Activated naive CD4-positive, alpha-beta T cell treated with anti-CD3 and anti-CD28 coated beads, Interleukin-2, amount 50 U/mL, for 24 hours (primary cell): ENCODE measurements at regions not wholly inside any gene's neighbourhood (a gene's known extent, or its start where the extent isn't known, plus 50 kb on each side); places are given as distances from the start of the nearest gene placed in this dataset.

Source experiments
- H3K27ac Mint-ChIP-seq: one replicate; pipeline ENCODE4 v1.8.0; 2021; ENCODE audit warnings: mild to moderate bottlenecking, mixed read lengths
- H3K27me3 Mint-ChIP-seq: one replicate; pipeline ENCODE4 v1.8.0; 2021; ENCODE audit warnings: mixed read lengths
- H3K36me3 Mint-ChIP-seq: one replicate; pipeline ENCODE4 v1.8.0; 2021; ENCODE audit warnings: mixed read lengths
- H3K4me1 Mint-ChIP-seq: one replicate; pipeline ENCODE4 v1.8.0; 2021; ENCODE audit warnings: mixed read lengths
- H3K4me3 Mint-ChIP-seq: one replicate; pipeline ENCODE4 v1.8.0; 2021; ENCODE audit warnings: mild to moderate bottlenecking, mixed read lengths
- H3K9me3 Mint-ChIP-seq: one replicate; pipeline ENCODE4 v1.8.0; 2021; ENCODE audit warnings: mixed read lengths

GRCh38 chr10:29837586-29837985, 202.8 kb upstream of the SVIL start:
- Mint-ChIP-seq H3K4me1 (no peaks in the 10 kb centered on the region), H3K9me3 (no peaks in the 10 kb centered on the region), H3K27me3 (no peaks in the 10 kb centered on the region), H3K36me3 (no peaks in the 10 kb centered on the region), H3K27ac (no peak overlapping the region), H3K4me3 (no peak overlapping the region)

GRCh38 chr10:29836396-29836795, 201.6 kb upstream of the SVIL start:
- Mint-ChIP-seq H3K9me3 (no peaks in the 10 kb centered on the region), H3K4me1 (no peaks in the 10 kb centered on the region), H3K27me3 (peaks cover 2% of the 10 kb centered on the region), H3K27ac (no peak overlapping the region), H3K4me3 (no peak overlapping the region), H3K36me3 (no peaks in the 10 kb centered on the region)

- H3K9me3 Mint-ChIP-seq = no peaks in the 10 kb centered on the region
- H3K36me3 Mint-ChIP-seq = no peaks in the 10 kb centered on the region
- H3K27ac Mint-ChIP-seq = no peak overlapping the region
- peaks cover 2% of the 10 kb centered on the region for H3K27me3 Mint-ChIP-seq
- no peaks in the 10 kb centered on the region for H3K4me1 Mint-ChIP-seq
- H3K4me3 Mint-ChIP-seq = no peak overlapping the region
Measured at GRCh38 chr10:29835055-29835454, 200.3 kb upstream of the SVIL start.

GRCh38 chr10:29830531-29831512, 196.1 kb upstream of the SVIL start:
- no peak overlapping the region for H3K27ac Mint-ChIP-seq
- H3K9me3 Mint-ChIP-seq = no peaks in the 10 kb centered on the region
- no peak overlapping the region for H3K4me3 Mint-ChIP-seq
- no peaks in the 10 kb centered on the region for H3K4me1 Mint-ChIP-seq
- peaks cover 2% of the 10 kb centered on the region for H3K27me3 Mint-ChIP-seq
- peaks cover 4% of the 10 kb centered on the region for H3K36me3 Mint-ChIP-seq

- H3K9me3 Mint-ChIP-seq = no peaks in the 10 kb centered on the region
- no peak overlapping the region for H3K4me3 Mint-ChIP-seq
- H3K27me3 Mint-ChIP-seq = peaks cover 2% of the 10 kb centered on the region
- no peak overlapping the region for H3K27ac Mint-ChIP-seq
- peaks cover 4% of the 10 kb centered on the region for H3K36me3 Mint-ChIP-seq
- no peaks in the 10 kb centered on the region for H3K4me1 Mint-ChIP-seq
Measured at GRCh38 chr10:29829776-29830175, 195.0 kb upstream of the SVIL start.

GRCh38 chr10:29828956-29829355, 194.2 kb upstream of the SVIL start:
- Mint-ChIP-seq H3K4me3 (no peak overlapping the region), H3K27ac (no peak overlapping the region), H3K4me1 (no peaks in the 10 kb centered on the region), H3K27me3 (peaks cover 2% of the 10 kb centered on the region), H3K9me3 (no peaks in the 10 kb centered on the region), H3K36me3 (peaks cover 4% of the 10 kb centered on the region)

GRCh38 chr10:29828440-29828894, 193.7 kb upstream of the SVIL start:
- peaks cover 4% of the 10 kb centered on the region for H3K36me3 Mint-ChIP-seq
- H3K9me3 Mint-ChIP-seq = no peaks in the 10 kb centered on the region
- no peak overlapping the region for H3K4me3 Mint-ChIP-seq
- peaks cover 2% of the 10 kb centered on the region for H3K27me3 Mint-ChIP-seq
- no peaks in the 10 kb centered on the region for H3K4me1 Mint-ChIP-seq
- H3K27ac Mint-ChIP-seq = no peak overlapping the region

GRCh38 chr10:29827512-29827911, 192.7 kb upstream of the SVIL start:
- H3K4me3 Mint-ChIP-seq = no peak overlapping the region
- no peaks in the 10 kb centered on the region for H3K4me1 Mint-ChIP-seq
- no peaks in the 10 kb centered on the region for H3K9me3 Mint-ChIP-seq
- H3K27me3 Mint-ChIP-seq = peaks cover 2% of the 10 kb centered on the region
- H3K36me3 Mint-ChIP-seq = peaks cover 4% of the 10 kb centered on the region
- H3K27ac Mint-ChIP-seq = no peak overlapping the region

GRCh38 chr10:29826801-29827450, 192.2 kb upstream of the SVIL start:
- H3K4me3 Mint-ChIP-seq = no peak overlapping the region
- peaks cover 4% of the 10 kb centered on the region for H3K36me3 Mint-ChIP-seq

GRCh38 chr10:29826221-29826620, 191.4 kb upstream of the SVIL start:
- H3K4me3 Mint-ChIP-seq = no peak overlapping the region
- H3K9me3 Mint-ChIP-seq = no peaks in the 10 kb centered on the region
- H3K36me3 Mint-ChIP-seq = peaks cover 4% of the 10 kb centered on the region
- no peak overlapping the region for H3K27ac Mint-ChIP-seq
- H3K27me3 Mint-ChIP-seq = peaks cover 2% of the 10 kb centered on the region
- no peaks in the 10 kb centered on the region for H3K4me1 Mint-ChIP-seq

More at GRCh38 chr10:29826801-29827450, 192.2 kb upstream of the SVIL start:
- peaks cover under 1% of the 10 kb centered on the region for H3K27me3 Mint-ChIP-seq
- H3K9me3 Mint-ChIP-seq = no peaks in the 10 kb centered on the region
- no peak overlapping the region for H3K27ac Mint-ChIP-seq
- H3K4me1 Mint-ChIP-seq = no peaks in the 10 kb centered on the region

- H3K4me1 Mint-ChIP-seq = no peaks in the 10 kb centered on the region
- H3K36me3 Mint-ChIP-seq = no peaks in the 10 kb centered on the region
Measured at GRCh38 chr10:29823553-29824080, 188.8 kb upstream of the SVIL start.

GRCh38 chr10:29820890-29821461, 186.2 kb upstream of the SVIL start:
- Mint-ChIP-seq H3K4me1 (no peaks in the 10 kb centered on the region), H3K9me3 (no peaks in the 10 kb centered on the region), H3K27ac (no peak overlapping the region), H3K27me3 (peaks cover 2% of the 10 kb centered on the region), H3K4me3 (no peak overlapping the region), H3K36me3 (no peaks in the 10 kb centered on the region)

More at GRCh38 chr10:29823553-29824080, 188.8 kb upstream of the SVIL start:
- H3K27ac Mint-ChIP-seq = no peak overlapping the region
- H3K9me3 Mint-ChIP-seq = no peaks in the 10 kb centered on the region
- no peak overlapping the region for H3K4me3 Mint-ChIP-seq
- peaks cover 2% of the 10 kb centered on the region for H3K27me3 Mint-ChIP-seq

- H3K4me3 Mint-ChIP-seq = no peak overlapping the region
- H3K9me3 Mint-ChIP-seq = no peaks in the 10 kb centered on the region
- peaks cover 2% of the 10 kb centered on the region for H3K27me3 Mint-ChIP-seq
- peaks cover 5% of the 10 kb centered on the region for H3K4me1 Mint-ChIP-seq
- no peaks in the 10 kb centered on the region for H3K36me3 Mint-ChIP-seq
- H3K27ac Mint-ChIP-seq = no peak overlapping the region
Measured at GRCh38 chr10:29816801-29817558, 182.2 kb upstream of the SVIL start.

- H3K36me3 Mint-ChIP-seq = no peaks in the 10 kb centered on the region
- peaks cover 12% of the 10 kb centered on the region for H3K4me1 Mint-ChIP-seq
- H3K27me3 Mint-ChIP-seq = no peaks in the 10 kb centered on the region
- no peaks in the 10 kb centered on the region for H3K9me3 Mint-ChIP-seq
- no peak overlapping the region for H3K27ac Mint-ChIP-seq
- H3K4me3 Mint-ChIP-seq = no peak overlapping the region
Measured at GRCh38 chr10:29815572-29815971, 180.8 kb upstream of the SVIL start.
